Peyer's patch (tissue), 4 donors: ENCODE measurements at regions not wholly inside any gene's neighbourhood (a gene's known extent, or its start where the extent isn't known, plus 50 kb on each side); places are given as distances from the start of the nearest gene placed in this dataset.

Experiments used
- DNase-seq, 3 donors: peaks; one replicate each; pipeline ENCODE4 v3.0.0-alpha.2; 2017 to 2019
- H3K27ac ChIP-seq, 4 donors: fragments of 200-600 bp; sonication (generic); one replicate each; pipeline ENCODE4 v1.5.1; 2016 to 2019
- H3K27me3 ChIP-seq, 2 donors: fragments of 200-600 bp; sonication (generic); one replicate each; pipeline ENCODE4 v1.5.1; 2019
- H3K36me3 ChIP-seq, 3 donors: fragments of 200-600 bp; sonication (generic); one replicate each; pipeline ENCODE4 v1.5.1; 2016 to 2019
- H3K4me1 ChIP-seq, 4 donors: fragments of 200-600 bp; sonication (generic); one replicate each; pipeline ENCODE4 v1.5.1; 2016 to 2019
- H3K4me3 ChIP-seq, 4 donors: fragments of 200-600 bp; sonication (generic); 1 replicate in 3 of 4; 2 replicates in 1 of 4; pipeline ENCODE4 v1.5.1; 2016 to 2019; ENCODE audit warnings: mild to moderate bottlenecking in 1 of 4
- H3K9me3 ChIP-seq, 4 donors: fragments of 200-600 bp; sonication (generic); one replicate each; pipeline ENCODE4 v1.5.1; 2016 to 2019; ENCODE audit warnings: mild to moderate bottlenecking in 1 of 4
- POLR2A ChIP-seq, 2 donors: fragments of 450-650 bp; IDR thresholded peaks; one replicate each; pipeline ENCODE4 v1.5.1; 2017; ENCODE audit warnings: antibody characterized with exemption in 2 of 2, mild to moderate bottlenecking in 2 of 2, moderate library complexity in 2 of 2
- TF ChIP-seq, protein P1 (sequence below), 6 experiments: fragments of 450-650 bp in 4 of 6; fragments of 200-600 bp in 2 of 6; sonication (generic) in 1 of 6; IDR thresholded peaks; one replicate each; pipeline ENCODE4 v1.5.1; 2017 to 2019; ENCODE audit warnings: antibody characterized with exemption in 6 of 6, mild to moderate bottlenecking in 3 of 6, moderate library complexity in 1 of 6

DNA sequence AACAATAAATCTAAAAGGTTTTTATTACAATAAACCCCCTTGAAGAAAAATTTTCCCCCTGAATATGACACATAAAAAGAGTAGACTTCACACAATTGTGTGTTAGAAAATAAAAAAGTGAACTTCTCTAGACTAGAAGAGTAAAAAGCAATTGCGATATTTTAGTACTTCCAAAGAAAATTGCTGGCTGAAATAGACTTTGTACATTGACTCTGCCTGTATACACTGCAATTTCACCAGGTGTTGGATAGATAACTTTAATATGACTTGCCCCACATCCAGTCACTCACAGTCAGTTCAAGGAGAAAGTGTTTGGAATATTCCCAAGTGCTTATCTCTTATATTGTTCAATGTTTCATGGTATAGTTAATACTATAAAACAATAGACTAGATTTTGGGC is 1780.1 kb upstream of the PCDH20 start:
- TF ChIP-seq, protein P1, sequence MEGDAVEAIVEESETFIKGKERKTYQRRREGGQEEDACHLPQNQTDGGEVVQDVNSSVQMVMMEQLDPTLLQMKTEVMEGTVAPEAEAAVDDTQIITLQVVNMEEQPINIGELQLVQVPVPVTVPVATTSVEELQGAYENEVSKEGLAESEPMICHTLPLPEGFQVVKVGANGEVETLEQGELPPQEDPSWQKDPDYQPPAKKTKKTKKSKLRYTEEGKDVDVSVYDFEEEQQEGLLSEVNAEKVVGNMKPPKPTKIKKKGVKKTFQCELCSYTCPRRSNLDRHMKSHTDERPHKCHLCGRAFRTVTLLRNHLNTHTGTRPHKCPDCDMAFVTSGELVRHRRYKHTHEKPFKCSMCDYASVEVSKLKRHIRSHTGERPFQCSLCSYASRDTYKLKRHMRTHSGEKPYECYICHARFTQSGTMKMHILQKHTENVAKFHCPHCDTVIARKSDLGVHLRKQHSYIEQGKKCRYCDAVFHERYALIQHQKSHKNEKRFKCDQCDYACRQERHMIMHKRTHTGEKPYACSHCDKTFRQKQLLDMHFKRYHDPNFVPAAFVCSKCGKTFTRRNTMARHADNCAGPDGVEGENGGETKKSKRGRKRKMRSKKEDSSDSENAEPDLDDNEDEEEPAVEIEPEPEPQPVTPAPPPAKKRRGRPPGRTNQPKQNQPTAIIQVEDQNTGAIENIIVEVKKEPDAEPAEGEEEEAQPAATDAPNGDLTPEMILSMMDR (IDR thresholded peaks at IDR 0.05) = no peak
- no peak for TF ChIP-seq POLR2A (IDR thresholded peaks at IDR 0.05)
- Histone ChIP-seq H3K27me3 (no peaks in the 10 kb centered on the region), H3K27ac (no peak overlapping the region), H3K36me3 (no peaks in the 10 kb centered on the region), H3K4me1 (no peaks in the 10 kb centered on the region), H3K4me3 (no peak overlapping the region), H3K9me3 (no peaks in the 10 kb centered on the region)
- no peak for DNase-seq

DNA sequence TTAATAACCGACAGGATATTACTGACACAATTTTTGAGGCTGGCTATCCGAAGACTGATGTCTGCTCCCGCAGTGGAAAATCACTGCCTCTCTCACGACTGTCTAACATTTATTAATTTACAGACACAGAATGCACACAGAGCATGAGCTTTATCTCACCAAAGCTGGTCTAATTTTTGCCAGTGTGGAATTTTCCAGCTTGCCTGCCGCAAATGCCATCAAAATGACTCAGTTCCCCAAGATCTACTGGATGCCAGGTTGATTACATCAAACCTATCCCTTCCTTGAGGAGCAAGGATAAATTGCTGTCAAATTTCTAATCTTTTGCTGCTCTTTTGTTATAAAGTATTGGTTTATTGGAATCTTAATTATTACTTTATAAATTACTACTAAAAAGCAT is 1775.1 kb upstream of the PCDH20 start:
- H3K4me1 ChIP-seq = no peaks in the 10 kb centered on the region
- no peaks in the 10 kb centered on the region for H3K27me3 ChIP-seq
- no peak for TF ChIP-seq POLR2A (IDR thresholded peaks at IDR 0.05)
- TF ChIP-seq, protein P1 (IDR thresholded peaks at IDR 0.05) = no peak
- no peaks in the 10 kb centered on the region for H3K9me3 ChIP-seq
- H3K4me3 ChIP-seq = no peak overlapping the region
- H3K36me3 ChIP-seq = no peaks in the 10 kb centered on the region
- no peak overlapping the region for H3K27ac ChIP-seq
- DNase-seq = no peak

DNA sequence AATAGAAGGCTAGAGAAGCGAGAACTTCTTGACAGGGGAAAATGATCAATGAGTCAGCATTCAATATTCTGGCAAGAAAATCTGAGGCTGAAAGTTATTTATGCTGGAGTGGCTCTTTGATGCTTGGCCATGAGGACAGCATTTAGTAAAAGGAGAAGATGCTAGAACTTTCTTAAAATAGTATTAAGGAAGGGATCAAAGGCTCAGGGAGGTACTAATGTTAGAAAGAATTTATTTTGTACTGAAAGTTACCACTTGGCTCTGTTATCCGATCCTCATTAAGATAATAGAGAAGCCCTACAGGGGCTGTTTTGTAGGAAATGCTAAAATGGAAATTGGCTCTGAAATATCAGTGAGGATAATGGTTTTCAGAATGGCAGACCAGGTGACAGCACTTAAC is 1774.6 kb upstream of the PCDH20 start:
- H3K27ac ChIP-seq = no peak overlapping the region
- no peaks in the 10 kb centered on the region for H3K36me3 ChIP-seq
- no peak for DNase-seq
- H3K9me3 ChIP-seq = no peaks in the 10 kb centered on the region
- no peak for TF ChIP-seq POLR2A (IDR thresholded peaks at IDR 0.05)
- TF ChIP-seq, protein P1 (IDR thresholded peaks at IDR 0.05) = no peak
- H3K4me1 ChIP-seq = no peaks in the 10 kb centered on the region
- H3K4me3 ChIP-seq = no peak overlapping the region
- H3K27me3 ChIP-seq = no peaks in the 10 kb centered on the region

DNA sequence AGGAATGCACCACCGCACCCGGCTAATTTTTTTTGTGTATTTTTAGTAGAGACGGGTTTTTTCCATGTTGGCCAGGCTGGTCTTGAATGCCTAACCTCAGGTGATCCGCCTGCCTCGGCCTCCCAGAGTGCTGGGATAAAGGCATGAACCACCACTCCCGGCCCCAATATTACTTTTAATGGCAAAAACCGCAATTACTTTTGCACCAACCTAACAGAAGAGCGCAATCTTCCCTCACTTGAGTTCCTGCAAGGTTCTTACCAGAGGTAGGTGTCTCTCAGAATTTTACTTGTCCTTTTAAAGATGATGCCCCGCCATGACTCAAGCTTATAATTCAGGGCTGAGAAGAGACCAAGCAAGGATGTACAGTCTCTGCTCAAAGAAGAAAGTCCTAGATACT is 1774.1 kb upstream of the PCDH20 start:
- no peaks in the 10 kb centered on the region for H3K36me3 ChIP-seq
- H3K9me3 ChIP-seq = no peaks in the 10 kb centered on the region
- no peak overlapping the region for H3K27ac ChIP-seq
- TF ChIP-seq, protein P1 (IDR thresholded peaks at IDR 0.05) = no peak
- TF ChIP-seq POLR2A (IDR thresholded peaks at IDR 0.05) = no peak
- H3K27me3 ChIP-seq = no peaks in the 10 kb centered on the region
- no peak for DNase-seq
- no peak overlapping the region for H3K4me3 ChIP-seq
- no peaks in the 10 kb centered on the region for H3K4me1 ChIP-seq

DNA sequence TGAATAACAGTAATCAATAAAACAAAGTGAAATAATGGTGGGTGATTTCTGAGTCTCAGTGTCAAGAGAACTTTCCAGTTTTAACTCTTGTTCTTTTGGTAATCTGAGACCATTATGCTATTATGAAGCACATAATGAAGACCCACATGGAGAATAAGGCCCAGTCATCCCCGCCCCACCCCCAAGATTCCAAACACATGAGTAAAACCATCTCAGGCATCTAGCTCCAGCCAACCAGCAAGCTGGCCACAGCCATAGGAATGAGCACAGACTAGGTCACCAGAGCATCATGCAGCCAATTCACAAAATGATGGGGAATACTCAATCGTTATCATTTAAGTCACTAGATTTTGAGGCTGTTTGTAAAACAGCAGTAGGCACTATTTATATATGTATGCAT is 1769.0 kb upstream of the PCDH20 start:
- Histone ChIP-seq H3K27me3 (no peaks in the 10 kb centered on the region), H3K4me1 (no peaks in the 10 kb centered on the region), H3K36me3 (no peaks in the 10 kb centered on the region), H3K9me3 (no peaks in the 10 kb centered on the region), H3K27ac (no peak overlapping the region), H3K4me3 (no peak overlapping the region)
- TF ChIP-seq, protein P1 (IDR thresholded peaks at IDR 0.05) = no peak
- TF ChIP-seq POLR2A (IDR thresholded peaks at IDR 0.05) = no peak
- DNase-seq = no peak

DNA sequence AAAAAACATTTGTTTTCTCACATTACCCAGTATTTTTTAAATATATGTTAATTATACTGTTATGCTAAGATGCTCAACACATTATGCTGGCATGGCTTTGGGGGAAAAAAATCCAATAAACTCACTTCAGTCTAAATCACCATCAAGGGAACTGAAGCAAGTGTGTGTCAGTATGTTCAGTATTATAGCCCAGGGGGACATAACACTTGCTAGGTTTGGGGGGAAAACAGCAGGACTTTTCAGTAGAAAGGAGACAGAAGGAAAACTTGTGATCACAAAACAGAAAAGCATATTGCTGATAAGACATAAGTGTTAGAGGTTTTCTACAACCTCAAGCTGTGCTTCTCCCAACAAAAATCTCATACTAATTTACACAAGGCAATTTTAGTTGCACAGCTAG is 1759.9 kb upstream of the PCDH20 start:
- Histone ChIP-seq H3K9me3 (no peaks in the 10 kb centered on the region), H3K4me3 (no peak overlapping the region), H3K36me3 (no peaks in the 10 kb centered on the region), H3K4me1 (no peaks in the 10 kb centered on the region), H3K27ac (no peak overlapping the region), H3K27me3 (no peaks in the 10 kb centered on the region)
- no peak for TF ChIP-seq POLR2A (IDR thresholded peaks at IDR 0.05)
- TF ChIP-seq, protein P1 (IDR thresholded peaks at IDR 0.05) = no peak
- DNase-seq = no peak
